ENCODE measurements at regions not wholly inside any gene's neighbourhood (a gene's known extent, or its start where the extent isn't known, plus 50 kb on each side); places are given as distances from the start of the nearest gene placed in this dataset.

DNA sequence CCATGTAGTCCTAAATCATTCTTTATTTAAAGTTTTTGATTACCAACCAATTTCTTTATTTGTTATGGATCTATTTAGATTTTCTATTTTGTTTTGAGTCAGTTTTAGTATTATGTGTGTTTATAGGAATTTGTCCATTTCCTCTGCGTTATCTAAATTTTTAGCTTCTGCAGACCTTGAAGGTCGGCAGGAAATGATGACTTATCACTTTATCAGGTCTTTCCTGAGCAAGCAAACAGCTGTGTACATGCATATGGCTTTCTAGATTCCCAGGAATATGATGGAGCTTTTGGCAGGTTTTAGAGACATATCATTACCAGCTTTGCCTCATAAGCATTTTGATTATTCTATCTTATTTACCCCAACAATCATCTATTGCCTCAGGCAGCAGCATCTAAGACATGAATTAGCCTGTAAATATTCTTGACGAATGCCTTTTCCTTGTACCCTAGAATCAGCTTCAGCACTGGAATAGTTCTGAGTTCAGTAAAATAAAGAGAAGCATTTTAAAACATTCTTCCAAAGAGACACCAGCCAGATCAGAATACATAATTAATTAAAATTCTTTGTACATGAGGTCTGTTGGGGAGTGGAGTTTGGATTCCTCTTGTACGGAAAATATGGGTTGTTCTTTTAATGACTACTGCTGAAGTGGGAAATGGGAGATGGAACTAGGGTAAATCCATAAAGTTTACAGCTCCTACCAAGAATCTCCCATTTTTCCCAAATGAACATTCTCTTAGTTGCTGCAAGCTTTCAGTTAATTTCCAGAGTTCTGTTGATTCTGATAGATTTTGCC, 408.8 kb upstream of the SEMA3C start (continued):
- TF ChIP-seq GABPA (IDR thresholded peaks at IDR 0.05 in 1 of 2, conservative IDR thresholded peaks at IDR 0.05 in 1 of 2), result no peak
- TF ChIP-seq, protein P1, sequence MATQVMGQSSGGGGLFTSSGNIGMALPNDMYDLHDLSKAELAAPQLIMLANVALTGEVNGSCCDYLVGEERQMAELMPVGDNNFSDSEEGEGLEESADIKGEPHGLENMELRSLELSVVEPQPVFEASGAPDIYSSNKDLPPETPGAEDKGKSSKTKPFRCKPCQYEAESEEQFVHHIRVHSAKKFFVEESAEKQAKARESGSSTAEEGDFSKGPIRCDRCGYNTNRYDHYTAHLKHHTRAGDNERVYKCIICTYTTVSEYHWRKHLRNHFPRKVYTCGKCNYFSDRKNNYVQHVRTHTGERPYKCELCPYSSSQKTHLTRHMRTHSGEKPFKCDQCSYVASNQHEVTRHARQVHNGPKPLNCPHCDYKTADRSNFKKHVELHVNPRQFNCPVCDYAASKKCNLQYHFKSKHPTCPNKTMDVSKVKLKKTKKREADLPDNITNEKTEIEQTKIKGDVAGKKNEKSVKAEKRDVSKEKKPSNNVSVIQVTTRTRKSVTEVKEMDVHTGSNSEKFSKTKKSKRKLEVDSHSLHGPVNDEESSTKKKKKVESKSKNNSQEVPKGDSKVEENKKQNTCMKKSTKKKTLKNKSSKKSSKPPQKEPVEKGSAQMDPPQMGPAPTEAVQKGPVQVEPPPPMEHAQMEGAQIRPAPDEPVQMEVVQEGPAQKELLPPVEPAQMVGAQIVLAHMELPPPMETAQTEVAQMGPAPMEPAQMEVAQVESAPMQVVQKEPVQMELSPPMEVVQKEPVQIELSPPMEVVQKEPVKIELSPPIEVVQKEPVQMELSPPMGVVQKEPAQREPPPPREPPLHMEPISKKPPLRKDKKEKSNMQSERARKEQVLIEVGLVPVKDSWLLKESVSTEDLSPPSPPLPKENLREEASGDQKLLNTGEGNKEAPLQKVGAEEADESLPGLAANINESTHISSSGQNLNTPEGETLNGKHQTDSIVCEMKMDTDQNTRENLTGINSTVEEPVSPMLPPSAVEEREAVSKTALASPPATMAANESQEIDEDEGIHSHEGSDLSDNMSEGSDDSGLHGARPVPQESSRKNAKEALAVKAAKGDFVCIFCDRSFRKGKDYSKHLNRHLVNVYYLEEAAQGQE (IDR thresholded peaks at IDR 0.05), result no peak
- no peak for TF ChIP-seq FOXA2 (IDR thresholded peaks at IDR 0.05)

DNA sequence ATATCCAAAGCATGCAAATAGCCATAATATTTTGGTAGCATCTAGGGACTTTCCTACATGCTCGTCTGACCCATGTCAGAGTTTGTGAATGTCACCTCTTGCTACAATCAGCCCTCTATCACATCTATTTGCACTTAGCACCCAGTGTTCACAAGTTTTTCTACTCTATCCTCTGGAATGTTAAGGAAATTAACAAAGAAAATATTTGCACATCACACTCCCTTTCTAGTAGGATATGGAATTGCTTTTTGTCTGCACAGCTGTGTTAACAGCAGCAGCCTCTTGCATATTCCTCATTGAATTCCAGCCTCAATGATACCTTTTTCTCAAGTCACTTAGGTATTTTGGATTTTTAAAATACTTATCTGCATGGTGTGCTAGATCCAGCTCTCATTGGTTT, 403.1 kb upstream of the SEMA3C start:
- WGBS, result 36% methylated on average over 1 of the region's 1 CpG
- Histone ChIP-seq H3K4me3 (ENCODE audit: low read depth in 1 of 3, low read length in 3 of 3) (no peak overlapping the region), H3K9me3 (ENCODE audit: control insufficient read depth in 4 of 4, low read length in 3 of 4) (no peaks in the 10 kb centered on the region), H3K27ac (ENCODE audit: low read depth in 1 of 2, low read length in 2 of 2) (no peak overlapping the region), H3K36me3 (ENCODE audit: control insufficient read depth in 4 of 4, insufficient read depth in 3 of 4, low read depth in 1 of 4, low read length in 3 of 4) (no peaks in the 10 kb centered on the region), H3K4me1 (ENCODE audit: control insufficient read depth in 4 of 4, insufficient read depth in 4 of 4, low read length in 3 of 4) (no peaks in the 10 kb centered on the region), H3K27me3 (ENCODE audit: control insufficient read depth in 4 of 4, insufficient read depth in 4 of 4, low read length in 3 of 4) (no peaks in the 10 kb centered on the region), H3K9ac (ENCODE audit: low read depth in 1 of 2, low read length in 2 of 2) (no peak overlapping the region)
- TF ChIP-seq EGR1 (IDR thresholded peaks at IDR 0.05; ENCODE audit: low read depth in 2 of 2) (no peak), FOXA1 (IDR thresholded peaks at IDR 0.05) (no peak), HNF4A (conservative IDR thresholded peaks at IDR 0.05) (no peak), HNF4G (IDR thresholded peaks at IDR 0.05) (no peak), FOXA2 (IDR thresholded peaks at IDR 0.05) (no peak), JUND (IDR thresholded peaks at IDR 0.05) (no peak), GABPA (IDR thresholded peaks at IDR 0.05 in 1 of 2, conservative IDR thresholded peaks at IDR 0.05 in 1 of 2) (no peak), RXRA (IDR thresholded peaks at IDR 0.05) (no peak), RAD21 (IDR thresholded peaks at IDR 0.05) (no peak), YY1 (IDR thresholded peaks at IDR 0.05) (no peak)
- TF ChIP-seq, protein P2, sequence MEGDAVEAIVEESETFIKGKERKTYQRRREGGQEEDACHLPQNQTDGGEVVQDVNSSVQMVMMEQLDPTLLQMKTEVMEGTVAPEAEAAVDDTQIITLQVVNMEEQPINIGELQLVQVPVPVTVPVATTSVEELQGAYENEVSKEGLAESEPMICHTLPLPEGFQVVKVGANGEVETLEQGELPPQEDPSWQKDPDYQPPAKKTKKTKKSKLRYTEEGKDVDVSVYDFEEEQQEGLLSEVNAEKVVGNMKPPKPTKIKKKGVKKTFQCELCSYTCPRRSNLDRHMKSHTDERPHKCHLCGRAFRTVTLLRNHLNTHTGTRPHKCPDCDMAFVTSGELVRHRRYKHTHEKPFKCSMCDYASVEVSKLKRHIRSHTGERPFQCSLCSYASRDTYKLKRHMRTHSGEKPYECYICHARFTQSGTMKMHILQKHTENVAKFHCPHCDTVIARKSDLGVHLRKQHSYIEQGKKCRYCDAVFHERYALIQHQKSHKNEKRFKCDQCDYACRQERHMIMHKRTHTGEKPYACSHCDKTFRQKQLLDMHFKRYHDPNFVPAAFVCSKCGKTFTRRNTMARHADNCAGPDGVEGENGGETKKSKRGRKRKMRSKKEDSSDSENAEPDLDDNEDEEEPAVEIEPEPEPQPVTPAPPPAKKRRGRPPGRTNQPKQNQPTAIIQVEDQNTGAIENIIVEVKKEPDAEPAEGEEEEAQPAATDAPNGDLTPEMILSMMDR (IDR thresholded peaks at IDR 0.05; ENCODE audit: low read depth, low read length, missing input control), result no peak
- TF ChIP-seq, protein P1 (IDR thresholded peaks at IDR 0.05), result no peak
- TF ChIP-seq, protein P3, sequence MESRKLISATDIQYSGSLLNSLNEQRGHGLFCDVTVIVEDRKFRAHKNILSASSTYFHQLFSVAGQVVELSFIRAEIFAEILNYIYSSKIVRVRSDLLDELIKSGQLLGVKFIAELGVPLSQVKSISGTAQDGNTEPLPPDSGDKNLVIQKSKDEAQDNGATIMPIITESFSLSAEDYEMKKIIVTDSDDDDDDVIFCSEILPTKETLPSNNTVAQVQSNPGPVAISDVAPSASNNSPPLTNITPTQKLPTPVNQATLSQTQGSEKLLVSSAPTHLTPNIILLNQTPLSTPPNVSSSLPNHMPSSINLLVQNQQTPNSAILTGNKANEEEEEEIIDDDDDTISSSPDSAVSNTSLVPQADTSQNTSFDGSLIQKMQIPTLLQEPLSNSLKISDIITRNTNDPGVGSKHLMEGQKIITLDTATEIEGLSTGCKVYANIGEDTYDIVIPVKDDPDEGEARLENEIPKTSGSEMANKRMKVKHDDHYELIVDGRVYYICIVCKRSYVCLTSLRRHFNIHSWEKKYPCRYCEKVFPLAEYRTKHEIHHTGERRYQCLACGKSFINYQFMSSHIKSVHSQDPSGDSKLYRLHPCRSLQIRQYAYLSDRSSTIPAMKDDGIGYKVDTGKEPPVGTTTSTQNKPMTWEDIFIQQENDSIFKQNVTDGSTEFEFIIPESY (IDR thresholded peaks at IDR 0.05), result no peak
- TF ChIP-seq, protein P4, sequence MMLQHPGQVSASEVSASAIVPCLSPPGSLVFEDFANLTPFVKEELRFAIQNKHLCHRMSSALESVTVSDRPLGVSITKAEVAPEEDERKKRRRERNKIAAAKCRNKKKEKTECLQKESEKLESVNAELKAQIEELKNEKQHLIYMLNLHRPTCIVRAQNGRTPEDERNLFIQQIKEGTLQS (IDR thresholded peaks at IDR 0.05), result no peak
- no peak for DNase-seq (ENCODE audit: low spot score)
